GM18861 (cell line): ENCODE measurements at regions not wholly inside any gene's neighbourhood (a gene's known extent, or its start where the extent isn't known, plus 50 kb on each side); places are given as distances from the start of the nearest gene placed in this dataset.

Experiments
- ATAC-seq: cut with Tn5 transposase; IDR thresholded peaks from one replicate; pipeline ENCODE4 v1.9.1; 2021; ENCODE audit not compliant: unreplicated experiment

DNA sequence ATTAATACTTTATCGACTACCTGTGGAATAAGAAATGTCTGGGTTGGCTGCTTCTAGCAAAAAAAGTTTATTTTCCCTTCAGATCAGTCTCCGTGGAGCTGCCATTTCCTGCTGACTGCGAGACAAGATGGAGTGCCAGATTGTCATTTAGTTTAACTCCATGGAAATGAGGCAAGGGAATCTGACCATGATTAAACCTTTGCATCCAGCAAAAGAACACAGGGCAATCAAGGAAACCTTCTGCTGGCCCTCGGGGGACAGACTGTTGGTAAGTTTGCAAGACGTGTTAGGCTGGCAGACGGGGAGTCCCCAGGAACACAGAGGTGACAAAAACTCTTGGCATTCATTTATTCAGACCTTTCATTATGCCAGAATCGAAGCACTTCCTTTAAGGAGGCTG, 52.2 kb upstream of the SPACA1 start:
- ATAC-seq: no peak

DNA sequence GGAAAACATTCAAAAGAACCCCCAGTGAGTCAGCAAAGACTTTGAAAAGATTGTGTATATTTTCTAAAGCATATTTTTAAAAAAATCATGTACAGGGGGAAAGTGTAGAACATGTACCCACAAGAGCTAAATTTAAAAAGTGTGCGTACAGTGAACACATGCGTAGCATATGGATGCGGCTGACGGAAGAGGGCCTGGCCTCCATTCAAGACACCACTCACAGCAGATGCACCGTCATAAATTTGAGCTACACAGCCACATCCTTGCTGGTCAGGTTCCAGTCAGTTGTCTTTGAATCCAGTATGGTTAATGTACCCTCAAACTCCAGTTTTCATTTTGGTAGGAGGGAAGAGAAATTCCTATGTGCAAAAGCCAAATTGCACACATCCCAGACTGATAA, 54.3 kb upstream of the SPACA1 start:
- ATAC-seq: no peak

DNA sequence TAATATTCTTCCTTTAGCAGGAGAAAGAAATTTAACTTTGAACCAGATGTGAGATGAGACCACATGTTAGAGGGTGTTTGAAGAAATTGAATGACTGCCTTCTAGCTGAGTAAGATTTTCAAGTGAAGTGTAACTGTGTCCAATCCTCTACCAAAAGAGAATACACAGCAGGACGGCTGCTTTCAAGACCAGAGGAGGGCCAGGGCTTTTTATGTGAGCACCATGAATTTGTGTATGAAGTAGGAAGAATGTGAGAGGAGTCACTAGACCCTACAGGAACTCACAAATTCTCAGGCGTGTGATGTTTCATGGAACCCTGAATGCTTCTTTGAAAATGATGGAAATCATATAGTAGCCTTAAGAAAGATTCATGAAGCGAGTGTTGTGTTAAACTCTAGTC, 56.8 kb upstream of the SPACA1 start:
- ATAC-seq: no peak

- no peak for ATAC-seq
Measured at GRCh38 chr6:87982134-87982533, 65.5 kb upstream of the SPACA1 start.

DNA sequence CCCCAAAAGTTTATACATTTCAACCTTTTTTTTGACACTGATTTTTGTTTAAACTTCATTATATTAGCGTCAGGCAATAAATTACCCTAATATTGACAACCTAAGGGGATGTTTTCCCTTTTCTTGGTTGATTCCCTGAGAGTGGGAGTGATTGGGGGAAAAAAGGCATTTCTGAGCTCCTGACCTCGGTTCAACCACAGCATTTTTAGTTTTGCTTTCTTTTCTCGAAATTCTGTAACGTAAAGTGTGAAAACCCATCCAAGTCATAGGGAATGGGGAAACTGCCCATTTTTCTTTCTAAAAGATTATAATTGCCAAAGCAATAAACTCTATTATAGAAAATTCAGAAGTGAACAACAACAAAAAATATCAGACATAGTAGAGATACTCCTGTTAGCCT, 67.9 kb upstream of the SPACA1 start:
- ATAC-seq: no peak

DNA sequence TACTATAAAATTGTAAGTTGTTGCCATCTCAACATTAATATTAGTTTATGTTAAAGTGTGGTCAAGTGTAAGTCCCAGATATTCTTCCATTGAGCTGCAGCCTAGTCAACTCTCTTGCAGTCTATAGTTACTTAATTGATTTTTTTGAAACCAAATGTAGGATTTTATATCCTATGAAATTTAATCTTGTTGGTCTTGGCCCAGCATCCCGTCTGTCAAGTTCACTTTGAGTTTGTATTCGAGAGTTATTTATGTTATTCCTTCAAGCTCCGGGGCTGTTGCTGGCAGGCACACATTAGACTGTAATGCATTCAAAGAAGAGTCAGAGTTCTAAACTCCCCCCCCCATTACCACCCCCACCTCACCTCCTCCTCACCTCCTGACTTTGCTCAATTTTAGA, 71.0 kb upstream of the SPACA1 start:
- no peak for ATAC-seq

GRCh38 chr6:87975561-87975960, 72.1 kb upstream of the SPACA1 start:
- ATAC-seq: no peak

DNA sequence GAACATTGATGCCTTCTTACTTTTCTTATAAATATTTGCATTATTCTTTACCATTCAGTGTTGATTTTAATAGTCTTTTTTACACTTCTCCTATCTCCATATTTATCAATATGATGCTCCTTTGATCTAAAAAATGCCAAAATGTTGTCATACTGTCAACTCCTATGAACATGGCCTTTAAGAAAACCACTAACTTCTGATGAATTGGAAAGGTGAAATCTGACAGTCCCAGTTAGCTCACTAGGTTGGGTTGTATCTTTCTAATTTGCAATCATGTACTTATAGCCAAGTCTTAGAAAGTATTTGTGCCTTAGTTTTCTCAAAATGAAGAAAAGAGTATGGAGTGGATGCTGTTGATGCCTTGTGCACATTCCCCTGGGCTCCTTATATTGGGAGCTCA, 75.4 kb upstream of the SPACA1 start:
- ATAC-seq: no peak

- no peak for ATAC-seq
Measured at GRCh38 chr6:87971605-87972262, 75.9 kb upstream of the SPACA1 start.

DNA sequence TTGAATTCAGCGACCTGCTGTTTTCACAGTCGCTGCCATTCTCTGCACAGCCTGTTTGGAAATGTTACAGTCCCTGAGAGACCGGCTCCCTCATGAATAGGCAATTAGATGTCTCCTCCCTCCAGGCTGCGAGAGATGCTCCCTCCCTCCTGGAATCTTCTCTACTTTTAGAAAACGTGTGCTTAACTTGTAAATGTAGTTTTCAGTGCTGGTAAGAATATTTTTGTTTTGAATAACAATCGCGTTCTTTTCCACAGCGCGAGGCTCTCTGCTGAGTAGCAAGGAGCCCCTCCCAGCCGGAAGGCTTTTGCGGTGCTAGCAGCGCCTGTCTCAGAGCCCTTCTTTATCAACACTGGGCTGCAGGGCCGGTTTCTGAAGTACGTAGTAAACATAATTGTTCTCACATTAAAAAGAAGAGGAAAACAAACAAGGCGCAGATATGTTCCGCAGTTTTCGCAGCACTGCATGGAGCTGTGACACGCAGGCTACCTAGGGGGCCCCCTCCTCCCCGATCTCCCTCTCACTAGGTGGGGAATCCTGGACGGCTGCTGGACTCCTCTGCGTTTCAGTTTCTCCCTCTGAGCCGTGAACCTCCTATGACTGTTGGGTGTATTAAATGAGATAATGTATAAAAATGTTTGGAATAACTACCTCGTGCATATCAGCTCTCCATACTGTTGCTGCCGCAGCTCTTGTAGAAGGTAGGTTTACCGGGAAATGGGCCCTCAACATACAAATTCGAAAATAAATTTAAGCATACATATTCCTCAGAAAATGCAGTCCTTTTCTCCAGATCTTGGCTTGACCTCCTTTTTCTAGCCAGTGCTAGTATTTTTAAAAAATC, 79.0 kb upstream of the SPACA1 start:
- no peak for ATAC-seq

GRCh38 chr6:87965806-87966205, 81.8 kb upstream of the SPACA1 start:
- ATAC-seq: no peak

GRCh38 chr6:87959083-87959482, 88.6 kb upstream of the SPACA1 start:
- ATAC-seq: no peak

DNA sequence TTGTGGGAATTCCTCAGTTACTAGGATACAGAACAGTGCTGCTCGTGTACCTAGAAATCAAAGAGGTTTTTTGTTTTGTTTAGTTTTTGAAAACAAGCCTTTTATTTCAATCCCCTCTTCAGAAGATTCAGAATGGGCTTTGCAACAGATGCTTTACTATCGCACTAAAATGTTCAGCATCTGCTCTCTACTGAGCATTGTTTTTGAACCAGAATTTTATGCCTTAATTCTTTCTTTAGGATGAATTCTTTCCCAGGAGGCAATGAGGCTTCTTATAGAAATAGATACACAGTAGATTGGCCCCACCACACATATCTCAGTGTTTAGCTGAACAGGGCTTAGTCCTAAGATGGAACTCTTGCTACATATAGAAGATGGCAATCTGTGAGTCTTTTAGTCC, 95.9 kb upstream of the SPACA1 start:
- no peak for ATAC-seq

DNA sequence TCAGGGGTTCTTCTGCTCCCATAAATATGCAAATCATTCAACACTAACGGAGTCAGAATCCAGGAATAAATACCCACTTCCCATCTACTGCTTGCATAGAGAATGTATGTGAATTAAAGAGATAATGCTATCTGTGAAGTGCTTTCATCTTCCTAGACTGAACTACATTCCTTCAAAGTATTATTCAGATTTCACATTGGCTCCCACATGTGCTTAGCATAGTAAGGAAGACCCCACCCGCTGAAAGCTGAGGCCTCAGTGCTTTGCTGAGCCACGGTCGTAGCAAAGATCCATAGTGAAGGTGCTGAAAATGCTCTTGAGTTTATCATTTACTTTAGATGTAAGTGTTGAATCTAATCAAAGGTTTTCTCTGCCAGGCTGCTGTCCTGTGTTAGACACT, 97.0 kb upstream of the SPACA1 start:
- no peak for ATAC-seq

GRCh38 chr6:87949194-87949593, 98.4 kb upstream of the SPACA1 start:
- no peak for ATAC-seq

GRCh38 chr6:87946669-87947068, 101.0 kb upstream of the SPACA1 start:
- no peak for ATAC-seq

DNA sequence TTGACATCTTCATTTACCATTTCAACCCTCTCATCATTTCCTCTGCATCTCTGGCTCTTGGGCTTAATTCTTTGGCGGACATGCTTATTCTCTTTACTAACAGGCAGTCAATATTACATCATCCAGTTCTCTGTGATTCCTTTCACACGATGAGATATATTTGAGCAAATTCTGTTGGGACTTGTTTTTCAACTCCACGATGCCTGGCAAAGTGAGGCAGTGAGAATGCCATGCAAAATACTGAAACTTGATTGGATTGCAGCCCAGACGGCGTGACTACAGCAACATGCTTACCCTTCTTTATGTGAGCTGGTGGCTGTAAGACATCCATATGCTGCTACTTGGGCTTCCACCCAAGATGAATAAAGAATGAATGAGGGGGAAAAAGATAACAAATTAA, 101.7 kb upstream of the SPACA1 start:
- no peak for ATAC-seq

- ATAC-seq: no peak
Measured at GRCh38 chr6:87945181-87945580, 102.5 kb upstream of the SPACA1 start.

GRCh38 chr6:87944541-87944954, 103.1 kb upstream of the SPACA1 start:
- ATAC-seq: no peak

- no peak for ATAC-seq
Measured at GRCh38 chr6:87943191-87943590, 104.5 kb upstream of the SPACA1 start.

- ATAC-seq: no peak
Measured at GRCh38 chr6:87941556-87942358, 105.9 kb upstream of the SPACA1 start.

DNA sequence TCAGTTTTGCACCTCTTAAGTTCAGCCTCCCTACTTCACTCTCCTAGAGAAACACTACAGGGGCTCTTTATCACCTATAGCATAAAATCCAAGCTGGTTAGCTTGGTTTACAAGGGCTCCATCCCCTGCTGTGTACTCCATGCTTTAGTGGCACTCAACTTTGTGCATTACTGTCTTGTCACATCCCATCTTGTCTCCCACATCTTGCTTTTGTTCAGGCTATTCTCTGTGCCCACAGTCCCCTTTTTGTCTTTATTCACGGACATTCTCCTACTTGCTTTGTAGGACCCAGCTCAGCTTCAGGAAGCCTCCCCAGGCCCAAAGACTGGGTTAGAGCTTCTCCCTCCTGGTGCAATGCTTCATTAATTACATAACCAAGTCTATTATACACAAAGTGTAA, 107.9 kb upstream of the SPACA1 start:
- ATAC-seq: no peak
